HepG2 (cell line): ENCODE measurements at regions not wholly inside any gene's neighbourhood (a gene's known extent, or its start where the extent isn't known, plus 50 kb on each side); places are given as distances from the start of the nearest gene placed in this dataset.

ENCODE experiments used
- ATAC-seq: fragments of 200-7000 bp; cut with Tn5 transposase; 3 replicates; pipeline ENCODE4 v1.9.1; 2020; ENCODE audit warnings: mild to moderate bottlenecking, moderate library complexity
- BruUV-seq: library from RNA; stranded (reverse); fragments of 400-500 nt; replicated peaks from 2 replicates; lab custom pipeline; 2021; lab: Mats Ljungman, UMichigan
- CTCF ChIA-PET: fragments of 300-600 bp; formaldehyde crosslinking; extraction: SDS; loops from one replicate; lab custom pipeline; 2021; ENCODE audit warnings: low total read pairs, inconsistent platforms, low intra/inter-chr PET ratio; lab: Yijun Ruan, JAX
- POLR2A ChIA-PET: fragments of 350-600 bp; sonication (Branson Sonifier 250); formaldehyde crosslinking; loops from one replicate; lab custom pipeline; 2020; ENCODE audit warnings: antibody characterized with exemption, inconsistent platforms; lab: Yijun Ruan, JAX
- DNase-seq: peaks from one replicate; pipeline ENCODE4 v3.0.0-alpha.2; 2015; ENCODE audit warnings: low spot score
- FAIRE-seq: peaks from 3 replicates; lab custom pipeline; 2011; peaks lifted over from hg19 to GRCh38; lab: Jason Lieb, UNC
- H2AFZ ChIP-seq: one replicate; pipeline ENCODE4 v1.6.1; 2011; ENCODE audit warnings: low read length, inconsistent platforms
- H3K27ac ChIP-seq: fragments of 300-600 bp; 3 replicates; pipeline ENCODE4 v1.8.0; 2011; ENCODE audit warnings: mixed run types, mild to moderate bottlenecking, mixed read lengths, low read length, inconsistent platforms; ENCODE audit not compliant: insufficient read depth; ENCODE audit errors: extremely low read length
- H3K27me3 ChIP-seq, 2 experiments: fragments of 200-600 bp in 1 of 2; 2 replicates in 1 of 2; 3 replicates in 1 of 2; pipeline versions ENCODE4 v1.6.0 to v1.8.0; 2011; ENCODE audit warnings: low read length in 2 of 2, mild to moderate bottlenecking in 2 of 2, moderate library complexity in 2 of 2, inconsistent platforms in 1 of 2; ENCODE audit not compliant: insufficient read depth in 2 of 2, control insufficient read depth in 1 of 2
- H3K36me3 ChIP-seq, 2 experiments: fragments of 200-600 bp in 1 of 2; replicated peaks in 1 of 2; 2 replicates in 1 of 2; 3 replicates in 1 of 2; pipeline versions ENCODE4 v1.5.1 to v1.8.0; 2011; ENCODE audit warnings: low read length in 2 of 2, inconsistent platforms in 1 of 2; ENCODE audit not compliant: insufficient read depth in 2 of 2, control insufficient read depth in 1 of 2
- H3K4me1 ChIP-seq: 2 replicates; pipeline ENCODE4 v1.5.1; 2012; ENCODE audit warnings: low read length, inconsistent platforms; ENCODE audit not compliant: insufficient read depth
- H3K4me2 ChIP-seq: 2 replicates; pipeline ENCODE4 v1.6.0; 2011; ENCODE audit warnings: low read depth, low read length, inconsistent platforms
- H3K4me3 ChIP-seq, 3 experiments: fragments of 200-600 bp in 1 of 3; sonication (generic), shearing (Covaris generic) in 1 of 3; replicated peaks in 1 of 3; 2 replicates each; pipeline ENCODE4 v1.5.1; 2011 to 2016; ENCODE audit warnings: low read length in 3 of 3, inconsistent platforms in 2 of 3, low read depth in 2 of 3, mild to moderate bottlenecking in 2 of 3, control low read depth in 1 of 3, mixed read lengths in 1 of 3; ENCODE audit not compliant: insufficient read depth in 1 of 3
- H3K79me2 ChIP-seq: one replicate; pipeline ENCODE4 v1.6.1; 2011; ENCODE audit warnings: low read length, inconsistent platforms; ENCODE audit not compliant: insufficient read depth
- H3K9ac ChIP-seq: 2 replicates; pipeline ENCODE4 v1.6.0; 2011; ENCODE audit warnings: mild to moderate bottlenecking, low read depth, low read length, inconsistent platforms; ENCODE audit not compliant: insufficient read depth
- H3K9me3 ChIP-seq: 2 replicates; pipeline ENCODE4 v1.5.1; 2012; ENCODE audit warnings: mild to moderate bottlenecking, low read length
- H4K20me1 ChIP-seq: 2 replicates; pipeline ENCODE4 v1.6.0; 2011; ENCODE audit warnings: inconsistent platforms, mild to moderate bottlenecking, low read length, moderate library complexity; ENCODE audit not compliant: insufficient read depth
- ARHGAP35 ChIP-seq: sonication (generic); formaldehyde crosslinking; IDR thresholded peaks from 2 replicates; pipeline ENCODE4 v1.9.0; 2022; ENCODE audit warnings: mild to moderate bottlenecking, inconsistent platforms, moderate library complexity, missing genetic modification reagents, borderline replicate concordance
- NCOR1 ChIP-seq: fragments of 200-600 bp; sonication (generic); IDR thresholded peaks from 2 replicates; pipeline ENCODE4 v1.7.0; 2017; ENCODE audit warnings: antibody characterized with exemption, low read length, borderline replicate concordance
- NR2F6 ChIP-seq, 2 experiments: IDR thresholded peaks; 2 replicates each; pipeline ENCODE4 v1.6.1; 2016; ENCODE audit warnings: antibody characterized with exemption in 1 of 2, mild to moderate bottlenecking in 1 of 2
- SOX5 ChIP-seq: IDR thresholded peaks from 2 replicates; pipeline ENCODE4 v1.6.1; 2016; ENCODE audit warnings: borderline replicate concordance
- SOX6 ChIP-seq, 2 experiments: fragments of 450-650 bp in 1 of 2; sonication (generic) in 1 of 2; formaldehyde crosslinking in 1 of 2; IDR thresholded peaks; 2 replicates each; pipeline versions ENCODE4 v1.4.0 to v1.6.1; 2017 to 2020; ENCODE audit warnings: antibody characterized with exemption in 1 of 2, mild to moderate bottlenecking in 1 of 2, missing genetic modification reagents in 1 of 2
- TEAD3 ChIP-seq: optimal IDR thresholded peaks from 2 replicates; pipeline ENCODE3; 2016; ENCODE audit warnings: borderline replicate concordance
- ZBTB44 ChIP-seq: sonication (generic); formaldehyde crosslinking; IDR thresholded peaks from 2 replicates; pipeline ENCODE4 v1.4.0; 2020; ENCODE audit warnings: missing genetic modification reagents
- ZNF33B ChIP-seq: sonication (generic); formaldehyde crosslinking; IDR thresholded peaks from 2 replicates; pipeline ENCODE4 v1.5.1; 2020; ENCODE audit warnings: mild to moderate bottlenecking, missing genetic modification reagents
- ZNF451 ChIP-seq: sonication (generic); formaldehyde crosslinking; IDR thresholded peaks from 2 replicates; pipeline ENCODE4 v1.5.0; 2020; ENCODE audit warnings: mild to moderate bottlenecking, missing genetic modification reagents
- ZSCAN30 ChIP-seq: sonication (generic); formaldehyde crosslinking; IDR thresholded peaks from 2 replicates; pipeline ENCODE4 v1.5.0; 2020; ENCODE audit warnings: mild to moderate bottlenecking, missing genetic modification reagents
- WGBS: methylation state at CpG from one replicate; pipeline ENCODE4 v1.1.6; 2017; ENCODE audit warnings: low lambda C conversion rate; 5-methylcytosine and 5-hydroxymethylcytosine counted together
- in situ Hi-C: cut with HindIII; loops from 2 replicates; pipeline ENCODE4 v1.10.0; 2017; ENCODE audit warnings: low pct_unique_long_range_greater_than_20kb; ENCODE audit not compliant: extremely low pct_ligation_motif_present
- intact Hi-C: fragments of 100-400 bp; cut with micrococcal nuclease; formaldehyde crosslinking; loops from one replicate; pipeline ENCODE4 v1.10.0; 2022; ENCODE audit not compliant: unreplicated experiment
- TF ChIP-seq, protein P1 (sequence below): sonication (generic); formaldehyde crosslinking; IDR thresholded peaks from 2 replicates; pipeline ENCODE4 v1.5.0; 2020; ENCODE audit warnings: mild to moderate bottlenecking, missing genetic modification reagents

DNA sequence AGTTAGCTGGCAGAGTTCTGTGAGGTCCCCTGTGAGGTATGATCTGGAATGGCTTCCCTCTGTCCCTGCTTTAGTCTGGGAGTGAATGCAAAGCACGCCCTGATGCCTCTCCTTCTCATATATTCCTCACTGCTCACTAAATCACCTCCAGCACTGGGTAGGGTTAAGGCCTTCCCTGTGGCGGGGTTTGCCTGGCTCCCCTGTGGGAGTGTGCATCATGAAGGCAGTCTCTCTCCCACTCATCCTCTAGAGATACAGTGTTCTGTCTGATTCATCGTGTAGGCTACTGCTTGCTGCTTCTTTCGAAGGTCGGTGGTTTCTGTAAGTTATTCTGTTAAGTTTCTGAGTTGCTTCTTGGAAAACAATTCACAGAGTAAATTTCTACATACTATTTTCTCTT lies 420.0 kb upstream of the EYS start:
- CTCF ChIA-PET, result no interaction called here
- 9% methylated on average over 5 of the region's 5 CpGs for WGBS

More for the DNA sequence above, 420.0 kb upstream of the EYS start:
- Histone ChIP-seq H3K36me3 (no peaks in the 10 kb centered on the region), H2AFZ (no peak overlapping the region), H3K4me1 (no peaks in the 10 kb centered on the region), H3K4me2 (no peak overlapping the region), H3K4me3 (no peak overlapping the region), H3K79me2 (no peaks in the 10 kb centered on the region), H3K9ac (no peak overlapping the region), H4K20me1 (no peaks in the 10 kb centered on the region), H3K9me3 (0 out of 2 replicates have a peak, but pooled peaks cover 8% of the 10 kb centered on the region)
- intact Hi-C loops, result no loop called here
- FAIRE-seq, result no peak
- DNase-seq, result no peak
- POLR2A ChIA-PET, result no interaction called here
- ATAC-seq, result no peak
- BruUV-seq, result no TSS peak
- TF ChIP-seq ARHGAP35 (CRISPR knock-in tag), result no peak
- no peak for TF ChIP-seq ZBTB44 (CRISPR knock-in tag)
- no peak for TF ChIP-seq ZNF451 (CRISPR knock-in tag)
- no peak for TF ChIP-seq SOX6 (IDR thresholded peaks at IDR 0.05)
- TF ChIP-seq SOX6 (CRISPR knock-in tag; IDR thresholded peaks at IDR 0.05), result no peak
- TF ChIP-seq NR2F6 (IDR thresholded peaks at IDR 0.05), result no peak
- TF ChIP-seq NR2F6 (CRISPR knock-in tag; IDR thresholded peaks at IDR 0.05), result no peak
- TF ChIP-seq, protein P1, sequence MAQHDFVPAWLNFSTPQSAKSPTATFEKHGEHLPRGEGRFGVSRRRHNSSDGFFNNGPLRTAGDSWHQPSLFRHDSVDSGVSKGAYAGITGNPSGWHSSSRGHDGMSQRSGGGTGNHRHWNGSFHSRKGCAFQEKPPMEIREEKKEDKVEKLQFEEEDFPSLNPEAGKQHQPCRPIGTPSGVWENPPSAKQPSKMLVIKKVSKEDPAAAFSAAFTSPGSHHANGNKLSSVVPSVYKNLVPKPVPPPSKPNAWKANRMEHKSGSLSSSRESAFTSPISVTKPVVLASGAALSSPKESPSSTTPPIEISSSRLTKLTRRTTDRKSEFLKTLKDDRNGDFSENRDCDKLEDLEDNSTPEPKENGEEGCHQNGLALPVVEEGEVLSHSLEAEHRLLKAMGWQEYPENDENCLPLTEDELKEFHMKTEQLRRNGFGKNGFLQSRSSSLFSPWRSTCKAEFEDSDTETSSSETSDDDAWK (CRISPR knock-in tag), result no peak
- no peak for TF ChIP-seq SOX5 (CRISPR knock-in tag)
- no peak for TF ChIP-seq NCOR1
- no peak for TF ChIP-seq ZNF33B (CRISPR knock-in tag)
- no peak for TF ChIP-seq ZSCAN30
- TF ChIP-seq TEAD3, result no peak
- TF ChIP-seq, all 625 proteins: peak for 0
- Histone ChIP-seq H3K27ac (no peak overlapping the region), H3K27me3 (no peaks in the 10 kb centered on the region)
- in situ Hi-C loops, result no loop called here
